ENCODE measurements at regions not wholly inside any gene's neighbourhood (a gene's known extent, or its start where the extent isn't known, plus 50 kb on each side); places are given as distances from the start of the nearest gene placed in this dataset.

GRCh38 chr14:103250874-103251273 lies 83.2 kb upstream of the EIF5 start:
- in situ Hi-C loops (cut with MboI; ENCODE audit: low sequenced_read_pairs, unreplicated experiment): no loop called here
- no peak for DNase-seq (ENCODE audit: low spot score)
- TF ChIP-seq, protein P1, sequence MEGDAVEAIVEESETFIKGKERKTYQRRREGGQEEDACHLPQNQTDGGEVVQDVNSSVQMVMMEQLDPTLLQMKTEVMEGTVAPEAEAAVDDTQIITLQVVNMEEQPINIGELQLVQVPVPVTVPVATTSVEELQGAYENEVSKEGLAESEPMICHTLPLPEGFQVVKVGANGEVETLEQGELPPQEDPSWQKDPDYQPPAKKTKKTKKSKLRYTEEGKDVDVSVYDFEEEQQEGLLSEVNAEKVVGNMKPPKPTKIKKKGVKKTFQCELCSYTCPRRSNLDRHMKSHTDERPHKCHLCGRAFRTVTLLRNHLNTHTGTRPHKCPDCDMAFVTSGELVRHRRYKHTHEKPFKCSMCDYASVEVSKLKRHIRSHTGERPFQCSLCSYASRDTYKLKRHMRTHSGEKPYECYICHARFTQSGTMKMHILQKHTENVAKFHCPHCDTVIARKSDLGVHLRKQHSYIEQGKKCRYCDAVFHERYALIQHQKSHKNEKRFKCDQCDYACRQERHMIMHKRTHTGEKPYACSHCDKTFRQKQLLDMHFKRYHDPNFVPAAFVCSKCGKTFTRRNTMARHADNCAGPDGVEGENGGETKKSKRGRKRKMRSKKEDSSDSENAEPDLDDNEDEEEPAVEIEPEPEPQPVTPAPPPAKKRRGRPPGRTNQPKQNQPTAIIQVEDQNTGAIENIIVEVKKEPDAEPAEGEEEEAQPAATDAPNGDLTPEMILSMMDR (IDR thresholded peaks at IDR 0.05; ENCODE audit: borderline replicate concordance, control extremely low read depth, extremely low read depth, insufficient read depth, missing control alignments): no peak

- in situ Hi-C loops (cut with MboI; ENCODE audit: low sequenced_read_pairs, unreplicated experiment): no loop called here
- no peak for DNase-seq (ENCODE audit: low spot score)
- TF ChIP-seq, protein P1 (IDR thresholded peaks at IDR 0.05; ENCODE audit: borderline replicate concordance, control extremely low read depth, extremely low read depth, insufficient read depth, missing control alignments): no peak
These were observed 78.5 kb upstream of the EIF5 start for GRCh38 chr14:103255555-103255954.

DNA sequence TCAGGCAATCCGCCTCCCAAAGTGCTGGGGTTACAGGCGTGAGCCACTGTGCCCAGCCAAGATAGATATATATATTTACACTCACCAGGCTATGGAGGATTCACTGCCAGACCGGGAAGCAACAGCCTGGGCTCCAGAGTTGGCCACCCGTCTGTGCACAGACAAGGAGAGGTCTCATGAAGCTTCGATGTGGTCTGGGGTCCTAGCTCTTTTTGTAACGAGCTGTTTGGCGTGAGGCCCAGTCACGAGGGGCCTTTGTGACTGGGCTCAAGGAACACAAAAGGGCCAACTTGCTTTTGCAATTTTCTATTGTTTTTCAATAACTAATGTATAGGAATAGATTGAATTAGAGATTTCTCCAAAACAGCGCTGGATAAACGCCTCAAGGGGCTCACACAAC lies 77.6 kb upstream of the EIF5 start:
- TF ChIP-seq, protein P1 (IDR thresholded peaks at IDR 0.05; ENCODE audit: borderline replicate concordance, control extremely low read depth, extremely low read depth, insufficient read depth, missing control alignments): no peak
- no peak for DNase-seq (ENCODE audit: low spot score)
- in situ Hi-C loops (cut with MboI; ENCODE audit: low sequenced_read_pairs, unreplicated experiment): no loop called here

DNA sequence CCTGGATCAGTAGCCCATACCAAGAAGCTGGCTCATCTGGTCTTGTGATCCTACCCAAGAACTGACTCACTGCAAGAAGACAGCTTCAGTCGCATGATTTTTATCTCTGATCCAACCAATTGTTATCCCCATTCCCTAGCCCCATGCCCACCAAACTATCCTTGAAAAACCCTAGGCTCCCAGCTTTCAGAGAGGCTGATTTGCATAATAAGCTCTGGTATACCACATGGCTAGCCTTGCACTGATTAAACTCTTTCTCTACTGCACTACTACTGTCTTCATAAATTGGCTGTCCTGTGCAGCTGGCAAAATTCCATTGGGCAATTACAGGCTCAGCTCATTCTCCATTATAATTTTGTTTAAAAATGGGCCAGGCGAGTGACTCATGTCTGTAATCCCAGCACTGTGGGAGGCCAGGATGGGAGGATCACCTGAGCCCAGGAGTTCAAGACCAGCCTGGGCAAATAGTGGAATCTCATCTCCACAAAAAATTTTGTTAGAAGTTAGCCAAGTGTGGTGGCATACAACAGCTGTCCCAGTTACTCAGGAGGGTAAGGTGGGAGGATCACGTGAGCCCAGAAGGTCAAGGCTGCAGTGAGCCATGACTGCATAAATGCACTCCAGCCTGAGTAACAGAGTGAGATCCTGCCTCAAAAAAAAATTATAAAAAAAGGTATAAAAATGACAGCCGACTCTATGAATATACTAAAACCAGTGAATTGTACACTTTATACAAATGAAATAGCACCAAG lies 76.7 kb upstream of the EIF5 start:
- in situ Hi-C loops (cut with MboI; ENCODE audit: low sequenced_read_pairs, unreplicated experiment): no loop called here
- DNase-seq (ENCODE audit: low spot score): no peak
- TF ChIP-seq, protein P1 (IDR thresholded peaks at IDR 0.05; ENCODE audit: borderline replicate concordance, control extremely low read depth, extremely low read depth, insufficient read depth, missing control alignments): no peak

DNA sequence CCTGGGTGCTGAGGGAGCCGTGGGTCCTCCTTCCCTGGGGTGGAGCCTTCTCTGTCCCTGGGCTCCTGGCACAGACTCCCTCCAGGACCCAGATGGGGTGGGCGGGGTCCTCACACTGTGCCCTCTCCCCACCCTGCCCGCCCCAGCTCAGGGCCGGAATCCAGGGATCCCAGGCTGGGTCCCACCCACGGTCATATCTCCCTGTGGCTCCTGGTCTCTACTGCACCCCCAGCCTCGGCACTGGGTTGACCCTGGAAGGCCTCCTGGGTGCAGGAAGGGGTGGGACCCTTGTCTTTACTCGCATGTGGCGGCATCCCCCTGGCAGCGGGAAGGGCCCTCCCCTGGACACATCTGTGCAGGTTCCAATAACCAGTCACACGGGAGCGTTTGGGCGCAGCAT lies 75.8 kb upstream of the EIF5 start:
- TF ChIP-seq, protein P1 (IDR thresholded peaks at IDR 0.05; ENCODE audit: borderline replicate concordance, control extremely low read depth, extremely low read depth, insufficient read depth, missing control alignments): no peak
- no peak for DNase-seq (ENCODE audit: low spot score)
- in situ Hi-C loops (cut with MboI; ENCODE audit: low sequenced_read_pairs, unreplicated experiment): no loop called here

GRCh38 chr14:103259184-103259583 lies 74.9 kb upstream of the EIF5 start:
- in situ Hi-C loops (cut with MboI; ENCODE audit: low sequenced_read_pairs, unreplicated experiment): no loop called here
- TF ChIP-seq, protein P1 (IDR thresholded peaks at IDR 0.05; ENCODE audit: borderline replicate concordance, control extremely low read depth, extremely low read depth, insufficient read depth, missing control alignments): no peak
- no peak for DNase-seq (ENCODE audit: low spot score)
